Uterus (tissue), 3 donors: ENCODE measurements at regions not wholly inside any gene's neighbourhood (a gene's known extent, or its start where the extent isn't known, plus 50 kb on each side); places are given as distances from the start of the nearest gene placed in this dataset.

ENCODE experiments used
- DNase-seq, 2 donors: peaks; one replicate each; pipeline ENCODE4 v3.0.0-alpha.2; 2019 to 2020
- H3K27ac ChIP-seq, 2 donors: fragments of 200-600 bp; sonication (generic); 1 replicate in 1 of 2; 2 replicates in 1 of 2; pipeline ENCODE4 v1.5.1; 2016 to 2018
- H3K27me3 ChIP-seq, 2 donors: fragments of 200-600 bp; sonication (generic); one replicate each; pipeline ENCODE4 v1.5.1; 2018 to 2019; ENCODE audit warnings: control low read depth in 1 of 2
- H3K36me3 ChIP-seq, 2 donors: fragments of 200-600 bp; sonication (generic); one replicate each; pipeline ENCODE4 v1.5.1; 2019; ENCODE audit warnings: control low read depth in 1 of 2
- H3K4me1 ChIP-seq, 2 donors: fragments of 200-600 bp; sonication (generic); one replicate each; pipeline ENCODE4 v1.5.1; 2018 to 2019; ENCODE audit warnings: control low read depth in 1 of 2
- H3K4me3 ChIP-seq, 2 donors: fragments of 200-600 bp; sonication (generic); 1 replicate in 1 of 2; 2 replicates in 1 of 2; pipeline ENCODE4 v1.5.1; 2018 to 2019; ENCODE audit warnings: mild to moderate bottlenecking in 1 of 2
- H3K9me3 ChIP-seq, 2 donors: fragments of 200-600 bp; sonication (generic); one replicate each; pipeline ENCODE4 v1.5.1; 2019; ENCODE audit warnings: control low read depth in 1 of 2
- POLR2A ChIP-seq, 2 donors: fragments of 450-650 bp; IDR thresholded peaks; one replicate each; pipeline ENCODE4 v1.6.1; 2016; ENCODE audit warnings: antibody characterized with exemption in 2 of 2, mild to moderate bottlenecking in 1 of 2, moderate library complexity in 1 of 2
- intact Hi-C: fragments of 100-400 bp; cut with DNase I; formaldehyde crosslinking; loops from one replicate; pipeline ENCODE4 v1.15.1; 2023; ENCODE audit warnings: low total_unique reads
- TF ChIP-seq, protein P1 (sequence below), 4 experiments: fragments of 200-600 bp in 2 of 4; fragments of 450-650 bp in 2 of 4; sonication (generic) in 2 of 4; IDR thresholded peaks; one replicate each; pipeline ENCODE4 v1.5.1; 2016 to 2019; ENCODE audit warnings: antibody characterized with exemption in 4 of 4, mild to moderate bottlenecking in 2 of 4, moderate library complexity in 1 of 4
- donor health status: DM: yes; HTN: yes; CAD: no.

DNA sequence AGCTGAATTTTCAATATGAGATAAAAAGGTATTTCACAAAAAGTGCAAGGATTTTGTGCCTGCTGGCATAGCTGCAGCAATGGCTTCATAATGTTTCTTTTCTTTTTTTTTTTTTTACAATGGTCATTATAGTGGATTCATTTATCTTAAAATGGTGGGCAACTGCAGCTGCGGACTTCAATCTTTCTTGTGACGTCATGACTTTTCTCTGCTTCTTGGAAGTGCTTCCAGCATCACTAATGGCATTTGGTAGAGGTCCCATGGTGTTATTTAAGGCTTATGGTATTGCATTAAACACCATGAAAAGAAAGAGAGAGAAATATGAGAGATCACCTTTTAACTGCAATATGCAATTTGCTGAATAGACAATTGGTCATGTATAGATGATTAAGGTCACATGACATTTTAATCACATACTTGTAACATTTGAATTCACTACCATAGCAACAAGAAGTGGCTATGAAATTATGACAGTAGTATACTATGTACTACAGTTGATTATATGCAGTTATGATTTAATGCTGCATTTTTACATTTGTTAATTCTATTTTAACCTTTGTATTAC is 684.0 kb upstream of the AADAT start:
- intact Hi-C loops = no loop called here

DNA sequence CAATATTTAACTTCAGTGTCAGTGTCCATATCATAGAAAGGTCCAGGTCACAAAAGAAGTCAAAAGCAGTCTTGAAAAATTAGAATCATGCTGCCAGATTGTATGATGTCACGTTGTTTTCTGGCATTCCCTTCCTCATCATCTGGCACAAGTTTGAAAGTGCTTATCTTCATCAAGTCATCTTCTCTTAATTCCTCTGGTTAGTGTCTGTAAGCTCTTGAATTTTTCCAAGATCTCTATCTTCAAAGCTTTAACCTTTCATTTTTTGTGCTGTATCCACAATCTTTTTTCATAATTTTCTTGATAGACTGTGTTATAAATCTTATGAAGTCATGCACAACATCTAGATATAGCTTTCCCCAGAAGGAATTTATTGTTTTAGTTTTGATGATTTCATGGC is 682.7 kb upstream of the AADAT start:
- intact Hi-C loops = no loop called here
- DNase-seq = no peak
- Histone ChIP-seq H3K4me3 (no peak overlapping the region), H3K4me1 (no peaks in the 10 kb centered on the region), H3K27me3 (no peaks in the 10 kb centered on the region), H3K36me3 (no peaks in the 10 kb centered on the region), H3K9me3 (no peaks in the 10 kb centered on the region), H3K27ac (no peak overlapping the region)
- TF ChIP-seq, protein P1, sequence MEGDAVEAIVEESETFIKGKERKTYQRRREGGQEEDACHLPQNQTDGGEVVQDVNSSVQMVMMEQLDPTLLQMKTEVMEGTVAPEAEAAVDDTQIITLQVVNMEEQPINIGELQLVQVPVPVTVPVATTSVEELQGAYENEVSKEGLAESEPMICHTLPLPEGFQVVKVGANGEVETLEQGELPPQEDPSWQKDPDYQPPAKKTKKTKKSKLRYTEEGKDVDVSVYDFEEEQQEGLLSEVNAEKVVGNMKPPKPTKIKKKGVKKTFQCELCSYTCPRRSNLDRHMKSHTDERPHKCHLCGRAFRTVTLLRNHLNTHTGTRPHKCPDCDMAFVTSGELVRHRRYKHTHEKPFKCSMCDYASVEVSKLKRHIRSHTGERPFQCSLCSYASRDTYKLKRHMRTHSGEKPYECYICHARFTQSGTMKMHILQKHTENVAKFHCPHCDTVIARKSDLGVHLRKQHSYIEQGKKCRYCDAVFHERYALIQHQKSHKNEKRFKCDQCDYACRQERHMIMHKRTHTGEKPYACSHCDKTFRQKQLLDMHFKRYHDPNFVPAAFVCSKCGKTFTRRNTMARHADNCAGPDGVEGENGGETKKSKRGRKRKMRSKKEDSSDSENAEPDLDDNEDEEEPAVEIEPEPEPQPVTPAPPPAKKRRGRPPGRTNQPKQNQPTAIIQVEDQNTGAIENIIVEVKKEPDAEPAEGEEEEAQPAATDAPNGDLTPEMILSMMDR (IDR thresholded peaks at IDR 0.05) = no peak
- no peak for TF ChIP-seq POLR2A (IDR thresholded peaks at IDR 0.05)

More for the DNA sequence above, 684.0 kb upstream of the AADAT start:
- H3K36me3 ChIP-seq = no peaks in the 10 kb centered on the region
- no peaks in the 10 kb centered on the region for H3K9me3 ChIP-seq
- H3K4me1 ChIP-seq = no peaks in the 10 kb centered on the region
- no peak for DNase-seq
- TF ChIP-seq, protein P1 (IDR thresholded peaks at IDR 0.05) = no peak
- TF ChIP-seq POLR2A (IDR thresholded peaks at IDR 0.05) = no peak
- H3K27me3 ChIP-seq = no peaks in the 10 kb centered on the region
- no peak overlapping the region for H3K4me3 ChIP-seq
- no peak overlapping the region for H3K27ac ChIP-seq

- no peak for TF ChIP-seq POLR2A (IDR thresholded peaks at IDR 0.05)
- TF ChIP-seq, protein P1 (IDR thresholded peaks at IDR 0.05) = no peak
- no peaks in the 10 kb centered on the region for H3K27me3 ChIP-seq
Observed at GRCh38 chr4:170770664-170771063, 680.9 kb upstream of the AADAT start.

GRCh38 chr4:170769862-170770261 is 680.1 kb upstream of the AADAT start:
- Histone ChIP-seq H3K4me1 (no peaks in the 10 kb centered on the region), H3K27ac (no peak overlapping the region), H3K36me3 (no peaks in the 10 kb centered on the region), H3K27me3 (no peaks in the 10 kb centered on the region), H3K9me3 (no peaks in the 10 kb centered on the region), H3K4me3 (no peak overlapping the region)
- intact Hi-C loops = no loop called here
- TF ChIP-seq, protein P1 (IDR thresholded peaks at IDR 0.05) = no peak
- TF ChIP-seq POLR2A (IDR thresholded peaks at IDR 0.05) = no peak
- DNase-seq = no peak

More at GRCh38 chr4:170770664-170771063, 680.9 kb upstream of the AADAT start:
- H3K27ac ChIP-seq = no peak overlapping the region
- intact Hi-C loops = no loop called here
- no peaks in the 10 kb centered on the region for H3K9me3 ChIP-seq
- H3K4me1 ChIP-seq = no peaks in the 10 kb centered on the region
- H3K4me3 ChIP-seq = no peak overlapping the region
- no peak for DNase-seq
- H3K36me3 ChIP-seq = no peaks in the 10 kb centered on the region

- no peaks in the 10 kb centered on the region for H3K4me1 ChIP-seq
- H3K36me3 ChIP-seq = no peaks in the 10 kb centered on the region
- intact Hi-C loops = no loop called here
- no peak overlapping the region for H3K27ac ChIP-seq
- H3K4me3 ChIP-seq = no peak overlapping the region
- TF ChIP-seq, protein P1 (IDR thresholded peaks at IDR 0.05) = no peak
- TF ChIP-seq POLR2A (IDR thresholded peaks at IDR 0.05) = no peak
- H3K27me3 ChIP-seq = no peaks in the 10 kb centered on the region
- no peaks in the 10 kb centered on the region for H3K9me3 ChIP-seq
- no peak for DNase-seq
Observed at GRCh38 chr4:170758988-170759387, 669.2 kb upstream of the AADAT start.
